AG09319 (cell line): ENCODE measurements at regions not wholly inside any gene's neighbourhood (a gene's known extent, or its start where the extent isn't known, plus 50 kb on each side); places are given as distances from the start of the nearest gene placed in this dataset.
"Not testable (repeated sequence)": the region's sequence is repeated elsewhere in the genome, so short reads cannot be mapped to it uniquely, and the experiment has no call there.

ENCODE experiments used
- DNase-seq: peaks from one replicate; pipeline ENCODE4 v3.0.0-alpha.2; 2010; ENCODE audit warnings: low read depth; ENCODE audit errors: extremely low read depth
- CTCF ChIP-seq: IDR thresholded peaks from 2 replicates; pipeline ENCODE4 v1.5.1; 2011; ENCODE audit warnings: low read depth, mild to moderate bottlenecking, inconsistent platforms, low read length, moderate library complexity

- DNase-seq, result no peak
- no peak for TF ChIP-seq CTCF
Observed at GRCh38 chr6:141532211-141532610, 600.5 kb upstream of the GJE1 start.

GRCh38 chr6:141531040-141531439, 601.7 kb upstream of the GJE1 start:
- TF ChIP-seq CTCF, result no peak
- DNase-seq, result no peak

GRCh38 chr6:141528596-141528995, 604.1 kb upstream of the GJE1 start:
- no peak for TF ChIP-seq CTCF
- DNase-seq, result no peak

- TF ChIP-seq CTCF, result no peak
- no peak for DNase-seq
Observed at GRCh38 chr6:141526985-141527384, 605.7 kb upstream of the GJE1 start.

GRCh38 chr6:141521440-141521839, 611.3 kb upstream of the GJE1 start:
- no peak for TF ChIP-seq CTCF
- DNase-seq, result no peak

GRCh38 chr6:141513830-141514229, 618.9 kb upstream of the GJE1 start:
- DNase-seq, result no peak
- TF ChIP-seq CTCF, result no peak

- no peak for TF ChIP-seq CTCF
- DNase-seq, result no peak
Observed at GRCh38 chr6:141510803-141511202, 621.9 kb upstream of the GJE1 start.

GRCh38 chr6:141506062-141506461, 626.7 kb upstream of the GJE1 start:
- DNase-seq, result not testable (repeated sequence)

- not testable (repeated sequence) for DNase-seq
Observed at GRCh38 chr6:141504318-141504717, 628.4 kb upstream of the GJE1 start.
